ENCODE measurements at regions not wholly inside any gene's neighbourhood (a gene's known extent, or its start where the extent isn't known, plus 50 kb on each side); places are given as distances from the start of the nearest gene placed in this dataset.

- Histone ChIP-seq H3F3A (ENCODE audit: control insufficient read depth, insufficient read depth) (no peaks in the 10 kb centered on the region), H3K4me1 (ENCODE audit: control insufficient read depth, low read length) (no peaks in the 10 kb centered on the region), H3K27me3 (ENCODE audit: control insufficient read depth, low read length) (peaks cover 16% of the 10 kb centered on the region), H3K79me2 (ENCODE audit: control insufficient read depth, low read length) (no peaks in the 10 kb centered on the region), H3K4me2 (ENCODE audit: low read length) (no peak overlapping the region), H3K9me2 (replicated peaks; ENCODE audit: control insufficient read depth, low read length) (no peaks in the 10 kb centered on the region), H3K9me3 (ENCODE audit: control insufficient read depth, insufficient read depth, low read length) (no peaks in the 10 kb centered on the region), H3K36me3 (ENCODE audit: control insufficient read depth, low read length) (no peaks in the 10 kb centered on the region), H3K4me3 (ENCODE audit: low read length) (no peak overlapping the region), H4K20me1 (ENCODE audit: control insufficient read depth, insufficient read depth, low read depth, low read length) (no peaks in the 10 kb centered on the region), H3K27ac (ENCODE audit: low read depth, low read length) (no peak overlapping the region)
- TF ChIP-seq EZH2phosphoT487 (IDR thresholded peaks at IDR 0.05; ENCODE audit: borderline replicate concordance, low read length) (no peak), CTCF (IDR thresholded peaks at IDR 0.05; ENCODE audit: low read depth, low read length, poor library complexity, severe bottlenecking) (no peak)
Observed at GRCh38 chr21:35606146-35606545, 454.2 kb downstream of the SETD4 start.

DNA sequence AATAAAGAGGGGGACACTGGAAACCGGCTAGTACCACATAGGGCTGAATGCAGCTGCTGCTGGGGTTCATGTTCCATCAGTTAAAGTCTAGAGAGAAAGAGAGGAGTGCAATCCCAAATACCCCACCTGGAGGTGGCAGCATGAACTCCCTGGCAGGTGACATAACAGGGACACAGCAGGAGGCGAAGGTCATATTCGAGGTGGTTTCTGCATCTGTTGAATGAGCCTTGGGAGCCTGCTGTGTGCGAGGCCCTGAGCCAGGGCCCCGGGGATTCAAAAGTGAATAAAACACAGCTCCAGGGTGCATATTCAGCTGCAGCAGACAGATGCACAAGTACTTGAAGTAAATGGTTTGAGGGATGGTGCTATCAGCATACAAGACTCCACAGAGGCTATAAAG, 456.8 kb downstream of the SETD4 start:
- Histone ChIP-seq H3K27ac (ENCODE audit: low read depth, low read length) (no peak overlapping the region), H4K20me1 (ENCODE audit: control insufficient read depth, insufficient read depth, low read depth, low read length) (no peaks in the 10 kb centered on the region), H3K9me3 (ENCODE audit: control insufficient read depth, insufficient read depth, low read length) (no peaks in the 10 kb centered on the region), H3K4me3 (ENCODE audit: low read length) (no peak overlapping the region), H3K4me2 (ENCODE audit: low read length) (no peak overlapping the region), H3K9me2 (replicated peaks; ENCODE audit: control insufficient read depth, low read length) (no peaks in the 10 kb centered on the region), H3K79me2 (ENCODE audit: control insufficient read depth, low read length) (no peaks in the 10 kb centered on the region), H3K36me3 (ENCODE audit: control insufficient read depth, low read length) (no peaks in the 10 kb centered on the region), H3F3A (ENCODE audit: control insufficient read depth, insufficient read depth) (no peaks in the 10 kb centered on the region), H3K4me1 (ENCODE audit: control insufficient read depth, low read length) (no peaks in the 10 kb centered on the region), H3K27me3 (ENCODE audit: control insufficient read depth, low read length) (peaks cover 15% of the 10 kb centered on the region)
- TF ChIP-seq CTCF (IDR thresholded peaks at IDR 0.05; ENCODE audit: low read depth, low read length, poor library complexity, severe bottlenecking) (no peak), EZH2phosphoT487 (IDR thresholded peaks at IDR 0.05; ENCODE audit: borderline replicate concordance, low read length) (no peak)

DNA sequence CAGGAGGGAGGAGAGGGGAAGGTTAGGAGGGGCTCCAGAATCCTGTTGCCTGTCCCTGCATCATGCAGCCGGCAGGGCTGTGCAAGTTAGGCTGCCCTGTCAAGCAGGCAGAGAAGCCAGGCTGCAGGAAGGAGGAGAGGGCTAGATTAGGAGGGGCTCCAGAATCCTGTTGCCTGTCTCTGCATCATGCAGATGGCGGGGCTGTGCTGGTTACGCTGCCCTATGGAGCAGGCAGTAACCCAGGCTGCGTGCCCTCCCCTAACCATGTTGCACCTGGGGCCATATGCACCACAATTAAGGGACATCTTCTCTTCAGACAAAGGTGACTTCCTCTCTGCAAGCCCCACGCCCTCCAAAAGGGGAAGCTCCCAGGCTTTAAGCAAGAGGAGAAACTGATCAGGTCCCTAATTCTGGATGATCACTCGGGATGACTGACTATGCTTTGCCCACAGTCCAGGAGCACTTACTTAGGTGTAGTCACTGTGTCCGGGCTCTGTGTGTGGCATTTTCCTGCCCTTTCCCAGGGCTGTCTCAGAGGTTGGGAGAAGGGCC, 457.4 kb downstream of the SETD4 start:
- Histone ChIP-seq H3K4me3 (ENCODE audit: low read length) (no peak overlapping the region), H3F3A (ENCODE audit: control insufficient read depth, insufficient read depth) (no peaks in the 10 kb centered on the region), H3K79me2 (ENCODE audit: control insufficient read depth, low read length) (no peaks in the 10 kb centered on the region), H4K20me1 (ENCODE audit: control insufficient read depth, insufficient read depth, low read depth, low read length) (no peaks in the 10 kb centered on the region), H3K27ac (ENCODE audit: low read depth, low read length) (no peak overlapping the region), H3K27me3 (ENCODE audit: control insufficient read depth, low read length) (peaks cover 15% of the 10 kb centered on the region), H3K9me3 (ENCODE audit: control insufficient read depth, insufficient read depth, low read length) (no peaks in the 10 kb centered on the region), H3K4me1 (ENCODE audit: control insufficient read depth, low read length) (no peaks in the 10 kb centered on the region), H3K9me2 (replicated peaks; ENCODE audit: control insufficient read depth, low read length) (no peaks in the 10 kb centered on the region), H3K4me2 (ENCODE audit: low read length) (no peak overlapping the region), H3K36me3 (ENCODE audit: control insufficient read depth, low read length) (no peaks in the 10 kb centered on the region)
- no peak for TF ChIP-seq CTCF (IDR thresholded peaks at IDR 0.05; ENCODE audit: low read depth, low read length, poor library complexity, severe bottlenecking)
- no peak for TF ChIP-seq EZH2phosphoT487 (IDR thresholded peaks at IDR 0.05; ENCODE audit: borderline replicate concordance, low read length)

All from DOHH2 (cell line).